ENCODE measurements at regions not wholly inside any gene's neighbourhood (a gene's known extent, or its start where the extent isn't known, plus 50 kb on each side); places are given as distances from the start of the nearest gene placed in this dataset.

- peaks cover 8% of the 10 kb centered on the region for H3K4me1 ChIP-seq (ENCODE audit: insufficient read depth, low read length, poor library complexity, severe bottlenecking)
- H3K4me3 ChIP-seq (ENCODE audit: low read depth, low read length, poor library complexity, severe bottlenecking): no peak overlapping the region
- no peak overlapping the region for H3K27ac ChIP-seq (ENCODE audit: low read depth, low read length, poor library complexity, severe bottlenecking)
- no peaks in the 10 kb centered on the region for H3K36me3 ChIP-seq (ENCODE audit: insufficient read depth, low read length, poor library complexity, severe bottlenecking)
- H3K27me3 ChIP-seq (replicated peaks; ENCODE audit: insufficient read depth, low read depth, low read length, poor library complexity): no peaks in the 10 kb centered on the region
- H3K9me3 ChIP-seq (ENCODE audit: low read depth, low read length, poor library complexity, severe bottlenecking): no peaks in the 10 kb centered on the region
- intact Hi-C loops (cut with micrococcal nuclease; ENCODE audit: unreplicated experiment): no loop called here
- TF ChIP-seq EZH2 (IDR thresholded peaks at IDR 0.05; ENCODE audit: borderline replicate concordance, low read depth, low read length, poor library complexity, severe bottlenecking): no peak
- no peak for TF ChIP-seq CTCF (conservative IDR thresholded peaks at IDR 0.05; ENCODE audit: low read depth, low read length)
- no peak for DNase-seq (ENCODE audit: low spot score)
- POLR2A ChIA-PET (ENCODE audit: low non-redundant PET): no interaction called here
- BruUV-seq (replicated peaks): no TSS peak
- CTCF ChIA-PET: no interaction called here
Observed at GRCh38 chr4:38313999-38314561, 349.9 kb upstream of the KLF3 start.

- no TSS peak for BruUV-seq (replicated peaks)
- POLR2A ChIA-PET (ENCODE audit: low non-redundant PET): no interaction called here
- CTCF ChIA-PET: no interaction called here
Observed at GRCh38 chr4:38314663-38315062, 349.3 kb upstream of the KLF3 start.

GRCh38 chr4:38315286-38315685, 348.7 kb upstream of the KLF3 start:
- ChIA-PET POLR2A (ENCODE audit: low non-redundant PET) (no interaction called here), CTCF (no interaction called here)
- TF ChIP-seq EZH2 (IDR thresholded peaks at IDR 0.05; ENCODE audit: borderline replicate concordance, low read depth, low read length, poor library complexity, severe bottlenecking) (no peak), CTCF (conservative IDR thresholded peaks at IDR 0.05; ENCODE audit: low read depth, low read length) (no peak)
- intact Hi-C loops (cut with micrococcal nuclease; ENCODE audit: unreplicated experiment): no loop called here
- no peak overlapping the region for H3K27ac ChIP-seq (ENCODE audit: low read depth, low read length, poor library complexity, severe bottlenecking)
- no peaks in the 10 kb centered on the region for H3K27me3 ChIP-seq (replicated peaks; ENCODE audit: insufficient read depth, low read depth, low read length, poor library complexity)
- no peaks in the 10 kb centered on the region for H3K36me3 ChIP-seq (ENCODE audit: insufficient read depth, low read length, poor library complexity, severe bottlenecking)
- no peaks in the 10 kb centered on the region for H3K9me3 ChIP-seq (ENCODE audit: low read depth, low read length, poor library complexity, severe bottlenecking)
- H3K4me1 ChIP-seq (ENCODE audit: insufficient read depth, low read length, poor library complexity, severe bottlenecking): peaks cover 20% of the 10 kb centered on the region
- no TSS peak for BruUV-seq (replicated peaks)
- H3K4me3 ChIP-seq (ENCODE audit: low read depth, low read length, poor library complexity, severe bottlenecking): no peak overlapping the region
- no peak for DNase-seq (ENCODE audit: low spot score)

More at GRCh38 chr4:38314663-38315062, 349.3 kb upstream of the KLF3 start:
- no peak for DNase-seq (ENCODE audit: low spot score)
- Histone ChIP-seq H3K4me1 (ENCODE audit: insufficient read depth, low read length, poor library complexity, severe bottlenecking) (peaks cover 14% of the 10 kb centered on the region), H3K4me3 (ENCODE audit: low read depth, low read length, poor library complexity, severe bottlenecking) (no peak overlapping the region), H3K9me3 (ENCODE audit: low read depth, low read length, poor library complexity, severe bottlenecking) (no peaks in the 10 kb centered on the region), H3K36me3 (ENCODE audit: insufficient read depth, low read length, poor library complexity, severe bottlenecking) (no peaks in the 10 kb centered on the region), H3K27ac (ENCODE audit: low read depth, low read length, poor library complexity, severe bottlenecking) (no peak overlapping the region), H3K27me3 (replicated peaks; ENCODE audit: insufficient read depth, low read depth, low read length, poor library complexity) (no peaks in the 10 kb centered on the region)
- TF ChIP-seq EZH2 (IDR thresholded peaks at IDR 0.05; ENCODE audit: borderline replicate concordance, low read depth, low read length, poor library complexity, severe bottlenecking) (no peak), CTCF (conservative IDR thresholded peaks at IDR 0.05; ENCODE audit: low read depth, low read length) (no peak)
- intact Hi-C loops (cut with micrococcal nuclease; ENCODE audit: unreplicated experiment): no loop called here

Data from A673 (cell line).